Vagina (tissue), 2 donors: ENCODE measurements at regions not wholly inside any gene's neighbourhood (a gene's known extent, or its start where the extent isn't known, plus 50 kb on each side); places are given as distances from the start of the nearest gene placed in this dataset.
A peak's percentile ranks its signal among the peaks of the same experiment; 100 is the strongest.

Experiments
- DNase-seq, 2 donors: peaks; one replicate each; pipeline ENCODE4 v3.0.0-alpha.2; 2017; ENCODE audit errors: extremely low spot score in 2 of 2
- H3K27ac ChIP-seq: fragments of 200-600 bp; sonication (generic); one replicate; pipeline ENCODE4 v1.5.1; 2019
- H3K27me3 ChIP-seq: fragments of 200-600 bp; sonication (generic); one replicate; pipeline ENCODE4 v1.5.1; 2019
- H3K36me3 ChIP-seq, 2 donors: fragments of 200-600 bp; sonication (generic); one replicate each; pipeline ENCODE4 v1.5.1; 2017 to 2019
- H3K4me1 ChIP-seq: fragments of 200-600 bp; sonication (generic); one replicate; pipeline ENCODE4 v1.5.1; 2019
- H3K4me3 ChIP-seq, 2 donors: fragments of 200-600 bp; sonication (generic); 1 replicate in 1 of 2; 2 replicates in 1 of 2; pipeline ENCODE4 v1.5.1; 2016 to 2019
- H3K9me3 ChIP-seq: fragments of 200-600 bp; sonication (generic); one replicate; pipeline ENCODE4 v1.5.1; 2019
- CTCF ChIP-seq, 3 experiments: fragments of 450-650 bp in 2 of 3; fragments of 200-600 bp in 1 of 3; sonication (generic) in 1 of 3; IDR thresholded peaks; one replicate each; pipeline ENCODE4 v1.5.1; 2017 to 2019; ENCODE audit warnings: antibody characterized with exemption in 3 of 3, mild to moderate bottlenecking in 2 of 3, moderate library complexity in 2 of 3
- POLR2A ChIP-seq, 2 donors: fragments of 450-650 bp; IDR thresholded peaks; one replicate each; pipeline ENCODE4 v1.6.1; 2017; ENCODE audit warnings: antibody characterized with exemption in 2 of 2, mild to moderate bottlenecking in 2 of 2, moderate library complexity in 2 of 2
- POLR2AphosphoS5 ChIP-seq, 2 donors: sonication (generic); formaldehyde crosslinking; IDR thresholded peaks; one replicate each; pipeline ENCODE4 v1.9.0; 2017; ENCODE audit warnings: antibody characterized with exemption in 2 of 2, mild to moderate bottlenecking in 2 of 2, low read depth in 1 of 2; ENCODE audit not compliant: insufficient read depth in 1 of 2
- intact Hi-C: fragments of 100-400 bp; cut with DNase I; formaldehyde crosslinking; loops from one replicate; pipeline ENCODE4 v1.15.1; 2023

DNA sequence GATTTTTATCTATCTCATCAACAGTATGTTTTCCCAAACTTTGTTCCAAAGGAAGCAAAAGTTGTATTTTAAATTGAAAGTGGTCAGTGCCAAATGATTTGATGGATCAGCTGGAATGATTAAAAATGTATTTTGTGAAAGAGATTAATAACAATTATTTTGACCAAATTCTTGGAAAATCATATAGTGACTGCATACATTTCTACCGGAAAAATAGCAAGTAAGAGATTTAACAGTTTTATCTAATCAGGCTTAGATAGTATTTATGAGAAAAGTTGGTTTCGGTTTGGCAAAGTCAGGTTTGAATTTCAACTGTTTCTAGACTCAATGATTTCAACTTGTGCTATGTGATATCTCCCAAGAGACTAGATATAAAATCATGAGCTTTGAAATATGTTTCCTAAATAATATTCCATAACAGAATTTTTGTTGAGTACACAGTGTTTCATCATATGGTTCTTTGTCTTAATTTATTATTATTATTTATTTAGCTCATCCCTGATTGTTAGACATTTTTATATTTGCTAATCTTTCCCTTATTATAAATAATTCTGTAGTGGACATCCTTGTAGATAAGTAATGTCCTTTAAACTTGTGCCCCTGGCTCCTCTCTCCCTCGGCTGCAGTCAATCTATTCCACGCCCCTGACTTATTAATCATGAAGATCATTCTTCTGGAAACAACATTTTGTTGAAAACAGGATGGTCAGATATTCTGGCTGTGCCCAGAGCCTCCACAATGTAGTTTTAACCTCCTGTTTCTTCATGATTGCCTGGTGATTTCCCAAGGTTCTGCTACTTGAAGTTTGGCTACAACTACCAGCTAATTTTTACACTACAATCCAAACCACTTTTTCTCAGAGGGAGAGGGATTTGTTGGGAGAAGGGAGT lies 520.7 kb upstream of the TCF4 start:
- TF ChIP-seq POLR2A (IDR thresholded peaks at IDR 0.05) (no peak), CTCF (IDR thresholded peaks at IDR 0.05) (no peak), POLR2AphosphoS5 (IDR thresholded peaks at IDR 0.05; ENCODE audit: insufficient read depth in 1 of 2, low read depth in 1 of 2) (peak in 1 of 2 donors; percentile 22)
- no peak overlapping the region for H3K4me3 ChIP-seq
- H3K27ac ChIP-seq, result peak overlapping the region; percentile 1
- no peak for DNase-seq
- H3K4me1 ChIP-seq, result peaks cover 11% of the 10 kb centered on the region
- H3K27me3 ChIP-seq, result no peaks in the 10 kb centered on the region
- H3K9me3 ChIP-seq, result no peaks in the 10 kb centered on the region
- intact Hi-C loops, result no loop called here
- H3K36me3 ChIP-seq, result no peaks in the 10 kb centered on the region

DNA sequence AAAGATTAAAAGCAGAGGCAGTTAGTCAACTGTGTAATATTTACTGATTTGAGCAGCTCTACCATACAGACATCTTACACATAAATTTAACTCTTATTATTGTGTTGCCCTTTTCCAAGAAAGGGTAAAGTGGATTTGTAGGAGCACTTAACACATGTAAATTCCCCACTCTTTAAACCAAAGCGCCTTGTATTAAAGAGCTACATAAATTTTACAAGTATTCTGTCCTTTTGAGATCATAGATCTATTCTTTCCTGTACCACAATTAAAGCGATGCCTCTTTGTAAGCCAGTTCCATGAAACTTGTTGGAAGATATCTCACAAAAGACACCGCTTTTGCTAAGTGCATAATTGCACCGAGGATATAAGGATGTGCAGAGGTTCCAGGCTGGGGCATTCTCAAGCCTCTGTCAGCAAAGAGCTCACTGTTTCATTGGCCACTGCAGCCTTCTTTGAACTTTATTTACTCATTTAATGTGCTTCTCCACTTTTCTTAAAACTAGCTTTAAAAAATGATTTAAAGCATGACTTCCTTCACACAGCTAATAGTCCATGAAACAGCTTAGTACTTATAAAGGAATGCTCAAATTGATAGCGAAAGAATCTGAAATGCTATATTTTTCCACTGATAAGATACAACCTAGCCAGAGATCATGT lies 520.0 kb upstream of the TCF4 start:
- H3K4me1 ChIP-seq, result peaks cover 11% of the 10 kb centered on the region
- DNase-seq, result no peak
- no peaks in the 10 kb centered on the region for H3K36me3 ChIP-seq
- no peaks in the 10 kb centered on the region for H3K27me3 ChIP-seq
- intact Hi-C loops, result no loop called here
- H3K4me3 ChIP-seq, result no peak overlapping the region
- TF ChIP-seq CTCF (IDR thresholded peaks at IDR 0.05) (no peak), POLR2AphosphoS5 (IDR thresholded peaks at IDR 0.05; ENCODE audit: insufficient read depth in 1 of 2, low read depth in 1 of 2) (no peak), POLR2A (IDR thresholded peaks at IDR 0.05) (no peak)
- H3K27ac ChIP-seq, result no peak overlapping the region
- H3K9me3 ChIP-seq, result no peaks in the 10 kb centered on the region

DNA sequence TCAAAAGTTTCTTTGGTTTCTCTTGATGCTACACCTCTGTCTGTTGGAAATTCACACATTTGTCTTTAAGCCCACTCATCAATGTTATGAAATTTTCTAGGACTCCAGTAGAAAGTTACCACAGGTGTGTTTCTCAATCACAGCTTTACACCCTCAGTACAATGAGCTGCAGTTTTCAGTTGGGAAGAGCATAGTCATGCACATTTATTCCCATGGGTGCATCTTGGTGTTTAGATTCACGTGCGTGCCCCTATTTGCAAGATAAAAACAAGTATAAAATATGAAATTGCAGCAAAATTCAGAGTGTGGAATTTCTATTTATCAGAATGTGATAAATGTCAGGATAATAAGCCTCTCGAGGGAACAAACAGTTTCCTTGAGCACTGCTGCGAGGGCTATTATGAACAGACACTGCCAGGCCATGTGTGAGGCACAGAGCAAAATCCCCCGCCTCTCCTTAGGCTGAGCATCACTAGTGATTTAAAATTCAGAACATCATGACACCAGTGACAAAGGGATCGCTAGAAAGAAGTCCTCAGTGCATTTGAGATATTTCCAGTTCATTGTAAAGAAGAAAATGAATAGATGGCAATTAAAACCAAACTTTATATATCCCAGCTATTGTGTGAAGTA lies 512.2 kb upstream of the TCF4 start:
- no peak for DNase-seq
- intact Hi-C loops, result no loop called here
- Histone ChIP-seq H3K27me3 (no peaks in the 10 kb centered on the region), H3K4me3 (no peak overlapping the region), H3K4me1 (no peaks in the 10 kb centered on the region), H3K27ac (no peak overlapping the region), H3K36me3 (no peaks in the 10 kb centered on the region), H3K9me3 (no peaks in the 10 kb centered on the region)
- TF ChIP-seq POLR2AphosphoS5 (IDR thresholded peaks at IDR 0.05; ENCODE audit: insufficient read depth in 1 of 2, low read depth in 1 of 2) (no peak), POLR2A (IDR thresholded peaks at IDR 0.05) (no peak), CTCF (IDR thresholded peaks at IDR 0.05) (no peak)

- no peaks in the 10 kb centered on the region for H3K36me3 ChIP-seq
- TF ChIP-seq POLR2AphosphoS5 (IDR thresholded peaks at IDR 0.05; ENCODE audit: insufficient read depth in 1 of 2, low read depth in 1 of 2) (no peak), CTCF (IDR thresholded peaks at IDR 0.05) (no peak), POLR2A (IDR thresholded peaks at IDR 0.05) (no peak)
- no peak overlapping the region for H3K27ac ChIP-seq
- H3K4me1 ChIP-seq, result no peaks in the 10 kb centered on the region
- no peak overlapping the region for H3K4me3 ChIP-seq
- H3K27me3 ChIP-seq, result no peaks in the 10 kb centered on the region
- intact Hi-C loops, result no loop called here
- H3K9me3 ChIP-seq, result no peaks in the 10 kb centered on the region
- no peak for DNase-seq
Measured at GRCh38 chr18:56097621-56098020, 509.6 kb upstream of the TCF4 start.
